GM12874 (cell line): ENCODE measurements at regions not wholly inside any gene's neighbourhood (a gene's known extent, or its start where the extent isn't known, plus 50 kb on each side); places are given as distances from the start of the nearest gene placed in this dataset.

ENCODE experiments used
- CTCF ChIP-seq: IDR thresholded peaks from 2 replicates; pipeline ENCODE4 v1.5.1; 2011; ENCODE audit warnings: low read depth, mild to moderate bottlenecking, control low read depth, low read length, moderate library complexity; ENCODE audit not compliant: insufficient read depth

GRCh38 chr22:48919187-48919590, 908.5 kb downstream of the BRD1 start:
- no peak for TF ChIP-seq CTCF

- TF ChIP-seq CTCF, result no peak
Observed at GRCh38 chr22:48918585-48919186, 909.0 kb downstream of the BRD1 start.

- TF ChIP-seq CTCF, result no peak
Observed at GRCh38 chr22:48908547-48908946, 919.1 kb downstream of the BRD1 start.

GRCh38 chr22:48907591-48907990, 920.1 kb downstream of the BRD1 start:
- TF ChIP-seq CTCF, result no peak

- no peak for TF ChIP-seq CTCF
Observed at GRCh38 chr22:48906216-48906835, 921.3 kb downstream of the BRD1 start.

- no peak for TF ChIP-seq CTCF
Observed at GRCh38 chr22:48905206-48905975, 922.3 kb downstream of the BRD1 start.

- no peak for TF ChIP-seq CTCF
Observed at GRCh38 chr22:48902983-48903650, 924.6 kb downstream of the BRD1 start.
